GM12872 (cell line): ENCODE measurements at regions not wholly inside any gene's neighbourhood (a gene's known extent, or its start where the extent isn't known, plus 50 kb on each side); places are given as distances from the start of the nearest gene placed in this dataset.

ENCODE experiments used
- TF ChIP-seq, protein P1 (sequence below): IDR thresholded peaks from 3 replicates; pipeline ENCODE4 v1.5.1; 2011; ENCODE audit warnings: low read depth, mild to moderate bottlenecking, low read length, moderate library complexity; ENCODE audit not compliant: insufficient read depth

DNA sequence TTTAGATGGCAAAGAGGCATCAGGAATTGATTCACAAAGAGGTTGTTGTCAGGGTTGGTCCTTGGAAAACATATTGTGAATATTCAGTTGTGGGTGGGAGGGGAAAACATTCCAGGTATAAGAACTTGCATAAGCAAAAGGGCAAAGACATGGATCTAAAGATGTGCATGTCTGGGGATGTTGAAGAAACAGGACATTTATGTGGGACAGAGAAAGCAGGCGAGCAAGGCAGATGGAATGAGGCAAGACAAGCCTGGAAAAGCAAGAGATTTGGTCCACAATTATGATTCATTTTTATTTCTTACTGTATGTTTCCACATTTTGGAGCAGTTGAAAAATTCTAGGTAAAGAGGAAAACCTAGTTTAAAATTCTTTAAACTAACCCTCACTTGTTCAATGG, 134.9 kb upstream of the CXXC4 start:
- TF ChIP-seq, protein P1, sequence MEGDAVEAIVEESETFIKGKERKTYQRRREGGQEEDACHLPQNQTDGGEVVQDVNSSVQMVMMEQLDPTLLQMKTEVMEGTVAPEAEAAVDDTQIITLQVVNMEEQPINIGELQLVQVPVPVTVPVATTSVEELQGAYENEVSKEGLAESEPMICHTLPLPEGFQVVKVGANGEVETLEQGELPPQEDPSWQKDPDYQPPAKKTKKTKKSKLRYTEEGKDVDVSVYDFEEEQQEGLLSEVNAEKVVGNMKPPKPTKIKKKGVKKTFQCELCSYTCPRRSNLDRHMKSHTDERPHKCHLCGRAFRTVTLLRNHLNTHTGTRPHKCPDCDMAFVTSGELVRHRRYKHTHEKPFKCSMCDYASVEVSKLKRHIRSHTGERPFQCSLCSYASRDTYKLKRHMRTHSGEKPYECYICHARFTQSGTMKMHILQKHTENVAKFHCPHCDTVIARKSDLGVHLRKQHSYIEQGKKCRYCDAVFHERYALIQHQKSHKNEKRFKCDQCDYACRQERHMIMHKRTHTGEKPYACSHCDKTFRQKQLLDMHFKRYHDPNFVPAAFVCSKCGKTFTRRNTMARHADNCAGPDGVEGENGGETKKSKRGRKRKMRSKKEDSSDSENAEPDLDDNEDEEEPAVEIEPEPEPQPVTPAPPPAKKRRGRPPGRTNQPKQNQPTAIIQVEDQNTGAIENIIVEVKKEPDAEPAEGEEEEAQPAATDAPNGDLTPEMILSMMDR, result no peak

DNA sequence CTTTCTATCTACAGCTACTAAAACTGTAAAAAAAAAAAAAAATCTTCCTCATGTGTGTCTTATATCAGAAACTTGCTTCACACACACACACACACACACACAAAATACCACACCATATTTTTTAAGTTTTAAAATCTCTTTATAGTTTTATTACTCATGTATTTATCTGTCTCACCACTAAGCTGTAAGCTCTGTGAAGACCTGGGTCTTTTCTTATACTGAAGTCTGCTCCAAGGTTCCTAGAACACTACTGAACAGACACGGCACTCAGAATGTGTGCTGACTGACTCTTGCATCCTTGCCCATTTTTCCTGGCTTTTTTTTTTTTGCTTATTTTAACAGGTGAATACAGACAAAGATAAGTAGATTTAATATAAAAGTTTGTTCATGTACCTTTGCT, 135.6 kb upstream of the CXXC4 start:
- TF ChIP-seq, protein P1, result no peak

GRCh38 chr4:104631000-104631399, 136.3 kb upstream of the CXXC4 start:
- TF ChIP-seq, protein P1, result no peak

GRCh38 chr4:104641418-104641817, 146.7 kb upstream of the CXXC4 start:
- TF ChIP-seq, protein P1, result no peak

DNA sequence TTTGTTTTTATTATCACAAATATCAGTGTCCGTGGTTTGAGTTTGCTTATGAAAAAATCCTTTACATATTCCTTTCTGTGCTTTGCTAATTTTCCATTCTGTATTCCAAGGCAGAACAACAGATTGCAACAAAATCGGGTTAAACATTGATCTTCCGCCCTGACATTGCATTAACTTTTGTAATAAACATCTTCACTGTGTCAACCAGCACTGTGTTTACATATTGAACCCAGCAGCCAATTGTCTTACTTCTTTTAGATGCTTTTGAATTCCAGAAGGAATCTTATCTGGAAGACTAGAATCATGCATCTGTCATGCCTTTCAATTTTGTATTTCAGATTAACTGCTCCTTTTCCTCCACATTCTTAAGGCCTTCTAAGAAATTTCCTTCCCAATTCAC, 147.8 kb upstream of the CXXC4 start:
- TF ChIP-seq, protein P1, result no peak

- TF ChIP-seq, protein P1, result no peak
Observed at GRCh38 chr4:104643805-104644204, 149.1 kb upstream of the CXXC4 start.

DNA sequence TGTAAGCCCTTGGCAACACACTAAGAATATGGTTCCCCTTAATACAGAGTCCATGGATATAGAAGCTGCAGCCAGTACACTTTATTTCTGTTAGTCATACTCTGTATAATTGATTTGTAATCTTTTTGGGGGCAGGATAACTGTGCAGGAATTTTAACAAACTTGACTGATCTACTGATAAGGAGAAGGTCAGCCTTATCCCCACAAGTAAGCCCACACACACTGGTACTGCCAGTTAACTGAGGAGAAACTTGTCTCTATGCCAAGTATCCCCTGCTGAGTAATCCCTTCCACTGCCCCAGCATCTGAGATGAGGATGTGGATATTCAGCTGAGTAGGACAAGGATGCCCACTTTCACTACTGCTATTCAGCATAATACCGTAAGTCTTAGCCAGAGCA, 154.9 kb upstream of the CXXC4 start:
- TF ChIP-seq, protein P1, result no peak

DNA sequence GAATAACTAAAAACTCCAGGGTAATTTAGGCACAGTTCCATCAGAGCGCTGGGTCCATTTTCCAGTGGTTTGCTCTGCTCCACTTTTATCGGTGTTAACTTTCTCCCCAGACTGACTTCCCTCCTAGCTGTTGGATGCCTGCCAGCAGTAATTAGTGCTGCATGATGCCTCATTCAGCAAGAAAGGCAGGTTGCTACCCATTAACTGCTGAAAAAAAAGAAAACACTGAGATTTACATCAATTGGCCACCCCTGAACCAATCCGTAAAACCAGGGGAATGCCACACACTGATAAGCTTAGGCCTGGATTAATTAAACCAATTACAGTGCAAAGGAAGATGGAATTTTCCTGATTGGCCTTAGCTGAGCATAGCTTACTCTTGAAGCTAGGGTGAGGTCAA, 182.4 kb upstream of the CXXC4 start:
- TF ChIP-seq, protein P1, result no peak
